ENCODE measurements at regions not wholly inside any gene's neighbourhood (a gene's known extent, or its start where the extent isn't known, plus 50 kb on each side); places are given as distances from the start of the nearest gene placed in this dataset.
"Not testable (repeated sequence)": the region's sequence is repeated elsewhere in the genome, so short reads cannot be mapped to it uniquely, and the experiment has no call there.

GRCh38 chr9:62803099-62803498 is 1613.3 kb downstream of the SPATA31A7 start:
- TF ChIP-seq CTCF (IDR thresholded peaks at IDR 0.05); ZFX (IDR thresholded peaks at IDR 0.05; ENCODE audit: borderline replicate concordance): not testable (repeated sequence)
